IPS-11a (cell line): ENCODE measurements at regions not wholly inside any gene's neighbourhood (a gene's known extent, or its start where the extent isn't known, plus 50 kb on each side); places are given as distances from the start of the nearest gene placed in this dataset.
"Not testable (repeated sequence)": the region's sequence is repeated elsewhere in the genome, so short reads cannot be mapped to it uniquely, and the experiment has no call there.

Experiments used
- H3K4me3 ChIP-seq: one replicate; pipeline ENCODE4 v1.5.1; 2013; ENCODE audit warnings: low read depth, low read length, control low read depth

GRCh38 chr1:88488237-88488636 is 195.8 kb upstream of the PKN2 start:
- no peak overlapping the region for H3K4me3 ChIP-seq

- H3K4me3 ChIP-seq, result no peak overlapping the region
Measured at GRCh38 chr1:88490676-88491075, 193.4 kb upstream of the PKN2 start.

GRCh38 chr1:88499671-88500070 is 184.4 kb upstream of the PKN2 start:
- H3K4me3 ChIP-seq, result no peak overlapping the region

- no peak overlapping the region for H3K4me3 ChIP-seq
Measured at GRCh38 chr1:88502886-88503285, 181.2 kb upstream of the PKN2 start.

GRCh38 chr1:88503646-88504045 is 180.4 kb upstream of the PKN2 start:
- H3K4me3 ChIP-seq, result no peak overlapping the region

- no peak overlapping the region for H3K4me3 ChIP-seq
Measured at GRCh38 chr1:88504601-88505000, 179.5 kb upstream of the PKN2 start.

GRCh38 chr1:88509379-88509778 is 174.7 kb upstream of the PKN2 start:
- H3K4me3 ChIP-seq, result no peak overlapping the region

- H3K4me3 ChIP-seq, result no peak overlapping the region
Measured at GRCh38 chr1:88514544-88515060, 169.5 kb upstream of the PKN2 start.

- not testable (repeated sequence) for H3K4me3 ChIP-seq
Measured at GRCh38 chr1:88517499-88517898, 166.6 kb upstream of the PKN2 start.

- H3K4me3 ChIP-seq, result no peak overlapping the region
Measured at GRCh38 chr1:88519156-88519555, 164.9 kb upstream of the PKN2 start.

- H3K4me3 ChIP-seq, result no peak overlapping the region
Measured at GRCh38 chr1:88523854-88524528, 160.1 kb upstream of the PKN2 start.

GRCh38 chr1:88526456-88526855 is 157.6 kb upstream of the PKN2 start:
- H3K4me3 ChIP-seq, result no peak overlapping the region

GRCh38 chr1:88528792-88529191 is 155.3 kb upstream of the PKN2 start:
- H3K4me3 ChIP-seq, result no peak overlapping the region

GRCh38 chr1:88529581-88529980 is 154.5 kb upstream of the PKN2 start:
- no peak overlapping the region for H3K4me3 ChIP-seq

GRCh38 chr1:88530246-88530645 is 153.8 kb upstream of the PKN2 start:
- no peak overlapping the region for H3K4me3 ChIP-seq

- H3K4me3 ChIP-seq, result no peak overlapping the region
Measured at GRCh38 chr1:88537787-88538186, 146.3 kb upstream of the PKN2 start.

GRCh38 chr1:88538222-88538899 is 145.7 kb upstream of the PKN2 start:
- no peak overlapping the region for H3K4me3 ChIP-seq

- H3K4me3 ChIP-seq, result no peak overlapping the region
Measured at GRCh38 chr1:88540255-88540654, 143.8 kb upstream of the PKN2 start.

- no peak overlapping the region for H3K4me3 ChIP-seq
Measured at GRCh38 chr1:88541596-88541995, 142.5 kb upstream of the PKN2 start.

- no peak overlapping the region for H3K4me3 ChIP-seq
Measured at GRCh38 chr1:88544195-88544594, 139.9 kb upstream of the PKN2 start.

- no peak overlapping the region for H3K4me3 ChIP-seq
Measured at GRCh38 chr1:88549536-88549935, 134.5 kb upstream of the PKN2 start.

GRCh38 chr1:88552226-88552625 is 131.8 kb upstream of the PKN2 start:
- H3K4me3 ChIP-seq, result no peak overlapping the region

- H3K4me3 ChIP-seq, result no peak overlapping the region
Measured at GRCh38 chr1:88557014-88557413, 127.1 kb upstream of the PKN2 start.
